HL-60 (cell line): ENCODE measurements at regions not wholly inside any gene's neighbourhood (a gene's known extent, or its start where the extent isn't known, plus 50 kb on each side); places are given as distances from the start of the nearest gene placed in this dataset.

Source experiments
- DNase-seq, 2 experiments: peaks; one replicate each; pipeline ENCODE4 v3.0.0-alpha.2; 2010 to 2020; ENCODE audit warnings: low read depth in 1 of 2, low spot score in 1 of 2
- H3K27ac ChIP-seq: fragments of 250-450 bp; sonication (Bioruptor Pico); replicated peaks from 2 replicates; pipeline ENCODE4 v1.5.1; 2020; ENCODE audit warnings: mild to moderate bottlenecking, moderate library complexity
- H3K27me3 ChIP-seq: fragments of 250-450 bp; sonication (Bioruptor Pico); 2 replicates; pipeline ENCODE4 v1.5.1; 2021; ENCODE audit warnings: mild to moderate bottlenecking, moderate library complexity; ENCODE audit not compliant: insufficient read depth, poor library complexity, severe bottlenecking
- H3K4me3 ChIP-seq: replicated peaks from 2 replicates; pipeline ENCODE4 v1.5.1; 2011; ENCODE audit warnings: mild to moderate bottlenecking, control low read depth, low read length; ENCODE audit not compliant: insufficient read depth
- GABPA ChIP-seq: IDR thresholded peaks from 2 replicates; pipeline ENCODE4 v1.6.1; 2012; ENCODE audit warnings: low read depth
- POLR2AphosphoS5 ChIP-seq: IDR thresholded peaks from 2 replicates; pipeline ENCODE4 v1.6.1; 2012; ENCODE audit warnings: low read depth
- SPI1 ChIP-seq: IDR thresholded peaks from 2 replicates; pipeline ENCODE4 v1.6.1; 2012; ENCODE audit warnings: low read depth, mild to moderate bottlenecking, borderline replicate concordance
- TF ChIP-seq, protein P1 (sequence below): IDR thresholded peaks from 2 replicates; pipeline ENCODE4 v1.6.1; 2012; ENCODE audit warnings: low read depth; ENCODE audit not compliant: insufficient replicate concordance
- TF ChIP-seq, protein P2 (sequence below): IDR thresholded peaks from one replicate; pipeline ENCODE4 v1.5.1; 2011; ENCODE audit warnings: low read length, control low read depth, inconsistent platforms; ENCODE audit not compliant: insufficient read depth

GRCh38 chr3:74343391-74343790 is 271.1 kb downstream of the CNTN3 start:
- no peak for DNase-seq
- H3K4me3 ChIP-seq, result no peak overlapping the region
- TF ChIP-seq, protein P1, sequence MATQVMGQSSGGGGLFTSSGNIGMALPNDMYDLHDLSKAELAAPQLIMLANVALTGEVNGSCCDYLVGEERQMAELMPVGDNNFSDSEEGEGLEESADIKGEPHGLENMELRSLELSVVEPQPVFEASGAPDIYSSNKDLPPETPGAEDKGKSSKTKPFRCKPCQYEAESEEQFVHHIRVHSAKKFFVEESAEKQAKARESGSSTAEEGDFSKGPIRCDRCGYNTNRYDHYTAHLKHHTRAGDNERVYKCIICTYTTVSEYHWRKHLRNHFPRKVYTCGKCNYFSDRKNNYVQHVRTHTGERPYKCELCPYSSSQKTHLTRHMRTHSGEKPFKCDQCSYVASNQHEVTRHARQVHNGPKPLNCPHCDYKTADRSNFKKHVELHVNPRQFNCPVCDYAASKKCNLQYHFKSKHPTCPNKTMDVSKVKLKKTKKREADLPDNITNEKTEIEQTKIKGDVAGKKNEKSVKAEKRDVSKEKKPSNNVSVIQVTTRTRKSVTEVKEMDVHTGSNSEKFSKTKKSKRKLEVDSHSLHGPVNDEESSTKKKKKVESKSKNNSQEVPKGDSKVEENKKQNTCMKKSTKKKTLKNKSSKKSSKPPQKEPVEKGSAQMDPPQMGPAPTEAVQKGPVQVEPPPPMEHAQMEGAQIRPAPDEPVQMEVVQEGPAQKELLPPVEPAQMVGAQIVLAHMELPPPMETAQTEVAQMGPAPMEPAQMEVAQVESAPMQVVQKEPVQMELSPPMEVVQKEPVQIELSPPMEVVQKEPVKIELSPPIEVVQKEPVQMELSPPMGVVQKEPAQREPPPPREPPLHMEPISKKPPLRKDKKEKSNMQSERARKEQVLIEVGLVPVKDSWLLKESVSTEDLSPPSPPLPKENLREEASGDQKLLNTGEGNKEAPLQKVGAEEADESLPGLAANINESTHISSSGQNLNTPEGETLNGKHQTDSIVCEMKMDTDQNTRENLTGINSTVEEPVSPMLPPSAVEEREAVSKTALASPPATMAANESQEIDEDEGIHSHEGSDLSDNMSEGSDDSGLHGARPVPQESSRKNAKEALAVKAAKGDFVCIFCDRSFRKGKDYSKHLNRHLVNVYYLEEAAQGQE, result no peak
- TF ChIP-seq SPI1 (no peak), POLR2AphosphoS5 (no peak), GABPA (no peak)
- TF ChIP-seq, protein P2, sequence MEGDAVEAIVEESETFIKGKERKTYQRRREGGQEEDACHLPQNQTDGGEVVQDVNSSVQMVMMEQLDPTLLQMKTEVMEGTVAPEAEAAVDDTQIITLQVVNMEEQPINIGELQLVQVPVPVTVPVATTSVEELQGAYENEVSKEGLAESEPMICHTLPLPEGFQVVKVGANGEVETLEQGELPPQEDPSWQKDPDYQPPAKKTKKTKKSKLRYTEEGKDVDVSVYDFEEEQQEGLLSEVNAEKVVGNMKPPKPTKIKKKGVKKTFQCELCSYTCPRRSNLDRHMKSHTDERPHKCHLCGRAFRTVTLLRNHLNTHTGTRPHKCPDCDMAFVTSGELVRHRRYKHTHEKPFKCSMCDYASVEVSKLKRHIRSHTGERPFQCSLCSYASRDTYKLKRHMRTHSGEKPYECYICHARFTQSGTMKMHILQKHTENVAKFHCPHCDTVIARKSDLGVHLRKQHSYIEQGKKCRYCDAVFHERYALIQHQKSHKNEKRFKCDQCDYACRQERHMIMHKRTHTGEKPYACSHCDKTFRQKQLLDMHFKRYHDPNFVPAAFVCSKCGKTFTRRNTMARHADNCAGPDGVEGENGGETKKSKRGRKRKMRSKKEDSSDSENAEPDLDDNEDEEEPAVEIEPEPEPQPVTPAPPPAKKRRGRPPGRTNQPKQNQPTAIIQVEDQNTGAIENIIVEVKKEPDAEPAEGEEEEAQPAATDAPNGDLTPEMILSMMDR, result no peak
- H3K27me3 ChIP-seq, result no peaks in the 10 kb centered on the region
- no peak overlapping the region for H3K27ac ChIP-seq

DNA sequence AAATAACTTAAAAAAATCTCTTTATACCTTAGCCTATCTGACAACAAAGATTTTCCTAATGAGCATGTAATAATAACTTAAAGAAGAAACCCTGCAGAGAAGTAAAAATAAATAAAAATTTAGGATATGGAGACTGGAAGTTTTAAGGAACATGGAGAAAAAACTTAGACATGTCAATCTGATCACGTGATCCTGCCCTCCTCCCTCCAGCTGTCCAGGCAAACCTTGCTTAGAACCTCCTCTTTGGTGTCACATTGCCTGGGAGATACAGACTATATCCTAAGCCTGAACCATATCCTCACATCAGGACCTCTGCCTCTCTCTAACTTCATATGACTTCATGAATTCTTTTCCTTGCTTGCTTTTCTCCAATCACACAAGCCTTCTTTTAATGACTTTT is 275.5 kb downstream of the CNTN3 start:
- TF ChIP-seq GABPA (no peak), POLR2AphosphoS5 (no peak), SPI1 (no peak)
- TF ChIP-seq, protein P2, result no peak
- TF ChIP-seq, protein P1, result no peak
- DNase-seq, result no peak
- Histone ChIP-seq H3K4me3 (no peak overlapping the region), H3K27me3 (no peaks in the 10 kb centered on the region), H3K27ac (no peak overlapping the region)

- TF ChIP-seq POLR2AphosphoS5 (no peak), SPI1 (no peak), GABPA (no peak)
- TF ChIP-seq, protein P1, result no peak
- TF ChIP-seq, protein P2, result no peak
- Histone ChIP-seq H3K27ac (no peak overlapping the region), H3K4me3 (no peak overlapping the region), H3K27me3 (no peaks in the 10 kb centered on the region)
- no peak for DNase-seq
These were observed 282.3 kb downstream of the CNTN3 start for GRCh38 chr3:74332165-74332564.
